ENCODE measurements at regions not wholly inside any gene's neighbourhood (a gene's known extent, or its start where the extent isn't known, plus 50 kb on each side); places are given as distances from the start of the nearest gene placed in this dataset.

DNA sequence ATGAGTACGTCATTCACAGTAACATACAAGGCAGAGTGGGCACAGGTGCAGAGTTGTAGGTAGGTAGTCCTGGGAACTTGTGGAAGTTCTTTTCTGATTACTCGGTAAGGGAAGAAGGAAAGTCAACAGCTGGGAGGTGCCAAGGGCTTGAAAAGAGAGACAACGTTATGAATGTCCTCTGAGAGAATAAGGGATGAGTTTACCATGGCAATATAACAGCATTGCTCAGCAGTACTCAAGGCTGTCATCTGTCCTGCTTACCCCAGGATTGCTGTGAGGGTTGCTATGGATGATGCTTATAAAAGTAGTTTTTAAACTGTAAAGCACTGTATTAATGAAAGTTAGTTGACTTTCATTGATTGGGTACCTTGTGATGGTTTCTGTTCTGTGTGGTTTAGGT, 369.1 kb upstream of the SGCD start:
- TF ChIP-seq, protein P1, sequence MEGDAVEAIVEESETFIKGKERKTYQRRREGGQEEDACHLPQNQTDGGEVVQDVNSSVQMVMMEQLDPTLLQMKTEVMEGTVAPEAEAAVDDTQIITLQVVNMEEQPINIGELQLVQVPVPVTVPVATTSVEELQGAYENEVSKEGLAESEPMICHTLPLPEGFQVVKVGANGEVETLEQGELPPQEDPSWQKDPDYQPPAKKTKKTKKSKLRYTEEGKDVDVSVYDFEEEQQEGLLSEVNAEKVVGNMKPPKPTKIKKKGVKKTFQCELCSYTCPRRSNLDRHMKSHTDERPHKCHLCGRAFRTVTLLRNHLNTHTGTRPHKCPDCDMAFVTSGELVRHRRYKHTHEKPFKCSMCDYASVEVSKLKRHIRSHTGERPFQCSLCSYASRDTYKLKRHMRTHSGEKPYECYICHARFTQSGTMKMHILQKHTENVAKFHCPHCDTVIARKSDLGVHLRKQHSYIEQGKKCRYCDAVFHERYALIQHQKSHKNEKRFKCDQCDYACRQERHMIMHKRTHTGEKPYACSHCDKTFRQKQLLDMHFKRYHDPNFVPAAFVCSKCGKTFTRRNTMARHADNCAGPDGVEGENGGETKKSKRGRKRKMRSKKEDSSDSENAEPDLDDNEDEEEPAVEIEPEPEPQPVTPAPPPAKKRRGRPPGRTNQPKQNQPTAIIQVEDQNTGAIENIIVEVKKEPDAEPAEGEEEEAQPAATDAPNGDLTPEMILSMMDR (IDR thresholded peaks at IDR 0.05): no peak
- no peak for TF ChIP-seq POLR2A (IDR thresholded peaks at IDR 0.05)
